EL (cell line): ENCODE measurements at regions not wholly inside any gene's neighbourhood (a gene's known extent, or its start where the extent isn't known, plus 50 kb on each side); places are given as distances from the start of the nearest gene placed in this dataset.

Experiments
- DNase-seq: peaks from one replicate; pipeline ENCODE4 v3.0.0-alpha.2; 2016

DNA sequence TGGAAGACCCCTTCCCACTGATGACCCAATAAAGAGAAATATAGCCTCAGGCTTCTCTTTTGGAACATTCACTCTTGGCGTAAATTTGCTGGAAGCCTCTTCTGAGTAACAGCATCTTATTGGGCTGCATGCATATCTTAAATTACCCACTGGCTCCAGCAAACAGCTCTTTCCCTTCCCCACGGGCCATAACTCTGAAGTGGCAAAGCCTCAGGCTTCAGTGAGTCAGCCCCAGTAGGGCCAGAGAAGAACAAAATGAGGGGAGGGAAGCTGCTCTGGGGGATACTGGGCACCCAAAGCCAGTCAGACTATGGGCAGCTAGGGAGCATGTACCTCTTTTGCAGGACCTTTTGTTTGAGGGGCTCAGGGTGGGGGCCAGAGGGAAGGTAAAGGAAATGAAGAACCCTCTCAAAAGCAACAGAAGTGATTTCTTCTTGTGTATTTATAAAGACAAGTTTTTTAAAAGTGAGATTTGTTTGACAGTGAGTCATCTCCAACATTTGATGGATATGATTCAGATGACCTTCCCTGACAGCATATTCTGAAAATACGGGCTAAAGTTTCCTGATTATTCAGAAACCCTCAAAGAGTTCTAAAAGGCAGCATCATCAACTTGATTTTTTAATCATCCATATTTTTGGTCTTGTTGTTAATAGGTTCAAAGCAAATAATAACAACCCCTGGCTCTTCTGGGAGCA, 203.4 kb downstream of the KIF18A start:
- peak; percentile 93 for DNase-seq

- peak; percentile 48 for DNase-seq
These were observed 202.8 kb upstream of the BDNF start for GRCh38 chr11:27902981-27903624.

DNA sequence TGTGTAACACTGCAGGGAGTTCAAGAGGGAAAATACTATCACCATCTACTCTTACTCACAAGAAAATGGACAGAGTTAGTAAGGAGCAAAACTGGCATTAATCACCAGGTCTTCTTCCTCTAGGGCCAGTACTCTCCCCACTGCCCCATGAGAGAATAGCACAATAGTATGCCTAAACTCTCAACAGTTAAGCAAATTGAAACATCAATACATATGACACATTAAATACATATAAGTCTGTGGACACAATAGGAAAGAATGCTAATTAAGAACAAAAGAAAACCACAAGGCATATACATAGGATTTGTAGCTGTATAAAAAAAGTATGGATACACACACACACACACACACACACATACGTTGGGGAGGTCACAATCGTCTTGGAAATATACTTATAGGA, 197.9 kb upstream of the BDNF start:
- no peak for DNase-seq

DNA sequence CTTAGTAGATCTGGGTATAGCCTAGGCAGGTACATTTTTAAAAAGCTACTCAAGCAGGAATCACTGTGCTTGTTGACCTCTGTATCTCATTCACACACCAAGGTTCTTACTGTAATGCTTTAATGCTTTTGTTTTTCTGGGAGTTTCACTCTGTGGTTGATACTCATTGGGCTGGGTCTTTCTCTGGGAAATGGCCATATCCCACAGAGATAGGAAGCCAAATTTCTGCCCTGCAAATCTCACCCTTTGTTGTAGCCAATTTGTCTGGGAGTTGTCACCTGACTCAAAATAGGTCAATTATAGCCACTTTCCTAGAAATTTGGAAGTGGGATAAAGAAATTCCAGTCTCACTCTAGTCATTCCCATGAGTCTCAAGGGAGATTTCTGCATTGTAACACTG, 195.8 kb upstream of the BDNF start:
- no peak for DNase-seq

DNA sequence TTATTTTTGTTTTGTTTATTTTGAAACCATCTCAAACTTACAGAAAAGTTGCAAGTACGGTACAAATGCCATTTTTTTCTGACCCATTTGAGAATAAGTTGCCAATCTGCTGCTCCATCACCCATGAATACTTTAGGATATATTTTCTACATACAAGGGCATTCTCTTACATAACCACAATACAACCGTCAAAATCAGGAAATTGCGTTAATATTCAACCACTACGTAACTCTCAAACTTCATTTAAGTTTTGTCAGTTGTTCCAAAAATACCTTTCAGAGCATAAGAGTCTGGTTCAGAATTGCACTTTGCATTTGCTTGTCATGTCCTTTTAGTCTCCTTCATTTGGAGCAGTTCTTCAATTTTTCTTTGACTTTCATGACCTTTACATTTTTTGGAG, 194.3 kb upstream of the BDNF start:
- peak; percentile 49 for DNase-seq

- DNase-seq = no peak
These were observed 186.6 kb upstream of the BDNF start for GRCh38 chr11:27886857-27887256.

DNA sequence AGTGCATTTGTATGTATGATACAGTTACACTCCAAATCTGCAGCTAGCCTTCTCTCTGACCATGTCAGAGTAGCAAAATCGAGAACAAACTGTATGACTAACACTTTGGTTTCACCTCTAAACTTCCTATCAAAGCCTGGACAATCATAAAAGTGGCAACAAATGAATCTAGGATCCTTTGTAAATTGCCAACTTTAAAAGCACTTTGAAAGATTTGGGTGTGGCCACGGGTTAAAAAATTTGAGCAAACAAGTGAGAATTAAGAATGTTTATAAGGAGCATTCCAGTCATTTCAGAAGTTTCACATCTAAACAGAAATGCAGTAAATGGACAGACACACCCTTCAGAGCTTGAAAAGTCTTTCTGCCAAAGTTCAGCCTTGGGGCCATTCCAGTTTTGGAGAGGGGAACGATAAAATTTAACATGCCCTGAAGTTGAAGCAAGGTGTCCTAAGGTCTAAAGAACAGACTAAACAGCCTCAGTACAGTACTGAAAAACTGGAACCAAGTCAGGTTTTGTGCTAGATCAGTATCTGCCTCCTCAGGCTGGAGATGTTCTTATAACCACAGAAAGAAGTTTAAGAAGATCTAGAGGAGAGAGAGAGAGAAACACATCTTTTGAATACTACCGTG, 181.9 kb upstream of the BDNF start:
- peak; percentile 20 for DNase-seq

- DNase-seq = no peak
These were observed 175.8 kb upstream of the BDNF start for GRCh38 chr11:27875831-27876775.

DNA sequence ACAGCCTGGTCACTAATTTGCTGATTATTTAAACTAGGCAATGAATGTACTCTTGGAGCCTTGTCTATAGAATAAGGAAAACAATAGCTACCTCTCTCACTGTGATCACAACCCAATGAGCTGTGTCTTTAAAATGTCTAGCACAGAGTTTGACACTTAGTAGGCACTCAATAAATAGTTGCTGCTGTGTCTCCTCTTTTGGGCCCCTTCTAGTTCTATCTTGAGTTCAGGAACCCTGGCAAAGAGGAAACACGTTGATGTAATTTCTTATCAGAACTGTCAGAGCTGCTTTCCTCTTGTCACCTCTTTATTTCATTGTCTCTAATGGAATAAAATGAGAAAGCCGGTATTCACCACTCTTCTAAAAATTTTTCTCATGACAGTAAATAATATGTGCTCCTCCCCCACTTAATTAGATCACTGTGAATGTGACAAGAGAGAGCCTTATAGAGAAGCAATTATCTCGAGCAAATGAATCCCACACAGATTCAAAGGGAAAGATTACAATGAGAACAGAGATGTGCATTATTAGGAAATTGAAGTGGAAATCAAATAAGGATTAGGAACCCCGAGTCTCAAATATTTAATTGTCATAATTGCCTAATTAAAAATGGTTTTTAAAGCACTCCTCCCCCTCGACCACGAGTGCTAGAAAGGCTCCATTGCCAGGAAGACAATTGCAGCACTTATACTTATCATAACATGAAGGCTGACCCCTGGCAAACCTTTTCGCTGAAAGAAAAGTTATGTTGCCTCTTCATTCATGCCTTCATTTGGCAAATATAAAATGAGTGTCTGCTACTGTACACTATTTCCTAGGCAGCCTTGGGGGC, 175.0 kb upstream of the BDNF start:
- DNase-seq = no peak

DNA sequence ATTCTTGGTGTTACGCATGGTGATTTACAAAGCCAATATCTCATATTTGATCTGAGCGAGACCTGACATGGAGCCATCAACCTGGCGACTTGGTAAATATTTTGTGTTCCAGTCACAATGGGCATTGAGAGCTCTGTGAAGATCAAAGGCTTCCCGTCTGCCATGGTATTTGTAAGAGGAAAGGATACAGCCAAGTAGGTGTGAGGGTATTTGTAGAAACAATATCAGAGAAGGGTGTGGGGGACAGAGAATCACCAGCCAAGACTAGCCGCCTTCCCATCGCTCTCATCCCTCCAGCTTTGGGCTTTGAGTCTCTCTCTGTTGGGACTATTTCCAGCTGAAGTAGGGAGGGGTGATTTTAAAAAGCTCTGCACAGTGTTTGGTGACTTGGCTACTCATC, 173.4 kb upstream of the BDNF start:
- no peak for DNase-seq

GRCh38 chr11:27871056-27871455, 170.8 kb upstream of the BDNF start:
- no peak for DNase-seq

GRCh38 chr11:27869701-27870100, 169.4 kb upstream of the BDNF start:
- no peak for DNase-seq

GRCh38 chr11:27868709-27869108, 168.5 kb upstream of the BDNF start:
- DNase-seq = no peak

GRCh38 chr11:27868226-27868625, 168.0 kb upstream of the BDNF start:
- DNase-seq = no peak

GRCh38 chr11:27865105-27865504, 164.8 kb upstream of the BDNF start:
- DNase-seq = no peak

DNA sequence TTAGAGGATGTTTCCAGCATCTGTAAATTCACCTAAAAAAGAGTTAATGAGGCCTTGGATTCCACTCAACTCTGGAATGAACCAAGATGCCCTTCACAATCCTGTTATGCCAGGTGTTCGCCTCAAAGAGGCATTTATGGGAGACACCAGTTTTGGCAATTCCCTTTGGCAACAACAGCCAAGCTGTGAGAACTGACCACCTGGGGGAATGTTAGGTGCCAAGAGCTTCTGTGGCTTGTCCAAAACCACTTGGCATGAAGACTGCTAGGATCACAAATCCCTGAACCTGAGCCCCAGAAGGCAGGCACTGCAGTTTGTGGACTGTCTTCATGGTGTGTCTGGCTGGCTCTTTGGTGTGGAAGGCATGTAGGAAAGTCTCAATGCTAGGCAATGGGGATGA, 164.4 kb upstream of the BDNF start:
- DNase-seq = no peak

- DNase-seq = no peak
These were observed 163.8 kb upstream of the BDNF start for GRCh38 chr11:27864091-27864491.

GRCh38 chr11:27863637-27864036, 163.4 kb upstream of the BDNF start:
- no peak for DNase-seq

DNA sequence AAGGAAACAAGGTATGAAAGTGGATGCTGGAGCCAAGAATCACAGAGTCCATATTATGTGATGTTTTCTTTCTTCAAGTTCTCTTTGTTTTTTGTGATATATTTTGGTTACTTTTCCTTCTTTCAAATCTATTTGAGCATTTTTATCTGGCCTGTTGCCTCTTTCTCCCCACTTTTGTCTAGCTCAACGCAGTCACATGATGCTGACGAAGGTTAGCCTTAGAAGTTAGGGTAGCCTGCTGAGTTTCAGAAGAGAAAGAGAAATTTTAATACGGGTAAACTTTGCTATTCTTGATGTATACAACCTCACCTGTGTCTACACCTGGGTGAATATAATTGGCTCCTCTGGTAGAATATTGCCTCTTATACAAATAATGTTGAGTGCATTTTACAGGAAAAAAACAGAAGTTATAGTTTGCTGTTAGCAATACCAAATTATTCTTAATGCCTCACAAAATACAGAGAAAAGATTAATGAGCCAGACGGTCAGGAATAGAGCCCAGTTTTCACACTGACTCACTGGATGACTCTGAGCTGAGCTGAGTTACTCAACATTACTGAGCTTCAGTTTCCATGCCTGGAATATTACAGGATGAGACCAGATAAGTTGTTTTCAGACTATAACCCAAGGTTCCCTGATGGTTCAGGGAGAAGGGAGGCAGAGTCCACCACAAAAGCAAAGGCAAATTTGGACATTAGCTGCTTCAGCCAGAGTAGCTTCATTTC, 161.6 kb upstream of the BDNF start:
- DNase-seq = peak; percentile 84

GRCh38 chr11:27860811-27861210, 160.6 kb upstream of the BDNF start:
- no peak for DNase-seq

DNA sequence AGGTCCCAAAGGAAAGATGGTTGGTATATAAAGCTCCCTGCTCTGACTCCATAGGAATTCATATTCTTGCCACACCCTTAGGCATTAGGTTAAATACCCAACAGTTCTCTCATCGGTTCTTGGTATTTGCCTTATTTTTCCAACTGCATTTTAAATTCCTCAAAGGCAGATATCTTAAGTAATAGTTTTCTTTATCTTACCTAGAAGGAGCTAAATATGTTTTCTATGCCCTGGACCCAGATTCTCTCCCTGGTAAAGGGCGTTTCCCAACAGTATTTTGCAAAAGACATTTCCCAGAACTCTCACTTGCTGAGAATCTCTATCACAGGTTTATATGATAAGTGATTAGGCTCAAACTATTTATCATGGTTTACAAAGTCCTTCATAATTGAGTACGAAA, 158.6 kb upstream of the BDNF start:
- DNase-seq = no peak

GRCh38 chr11:27857588-27857987, 157.3 kb upstream of the BDNF start:
- no peak for DNase-seq
